ENCODE measurements at regions not wholly inside any gene's neighbourhood (a gene's known extent, or its start where the extent isn't known, plus 50 kb on each side); places are given as distances from the start of the nearest gene placed in this dataset.

DNA sequence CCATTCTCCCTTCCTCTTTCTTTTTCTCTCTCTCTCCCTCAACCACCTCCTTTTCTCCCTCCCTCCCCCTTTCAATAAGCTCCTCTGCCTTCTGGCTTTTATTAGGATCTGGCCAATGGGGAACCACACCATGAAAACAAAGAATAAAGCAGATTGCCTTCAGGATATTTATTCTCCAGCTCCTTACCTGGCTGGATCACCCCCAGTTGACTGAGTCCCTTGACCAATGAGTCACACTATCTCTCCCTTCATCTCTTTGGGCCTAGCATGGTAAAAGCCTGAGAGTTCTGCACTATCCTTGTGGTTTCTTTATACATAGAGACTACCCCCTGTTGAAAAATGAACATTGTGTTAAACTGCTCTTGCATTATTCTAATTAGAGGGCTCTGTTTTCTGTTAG is 476.8 kb downstream of the EPHA7 start:
- no peak for DNase-seq

DNA sequence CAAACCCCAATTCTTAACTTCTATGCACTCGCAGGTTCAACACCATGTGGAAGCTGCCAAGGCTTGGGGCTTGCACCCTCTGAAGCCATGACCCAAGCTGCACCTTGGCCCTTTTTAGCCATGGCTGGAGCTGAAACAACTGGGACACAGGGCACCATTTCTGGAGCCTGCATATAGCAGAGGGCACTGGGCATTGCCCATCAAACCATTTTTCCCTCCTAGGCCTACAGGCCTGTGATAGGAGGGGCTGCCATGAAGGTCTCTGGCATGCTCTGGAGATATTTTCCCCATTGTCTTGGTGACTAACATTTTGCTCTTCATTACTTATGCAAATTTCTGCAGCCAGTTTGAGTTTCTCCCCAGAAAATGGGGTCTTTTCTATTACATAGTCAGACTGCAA is 484.7 kb downstream of the EPHA7 start:
- DNase-seq, result no peak

- DNase-seq, result no peak
Measured at GRCh38 chr6:92930171-92930570, 489.2 kb downstream of the EPHA7 start.

- no peak for DNase-seq
Measured at GRCh38 chr6:92922216-92922806, 497.0 kb downstream of the EPHA7 start.

DNA sequence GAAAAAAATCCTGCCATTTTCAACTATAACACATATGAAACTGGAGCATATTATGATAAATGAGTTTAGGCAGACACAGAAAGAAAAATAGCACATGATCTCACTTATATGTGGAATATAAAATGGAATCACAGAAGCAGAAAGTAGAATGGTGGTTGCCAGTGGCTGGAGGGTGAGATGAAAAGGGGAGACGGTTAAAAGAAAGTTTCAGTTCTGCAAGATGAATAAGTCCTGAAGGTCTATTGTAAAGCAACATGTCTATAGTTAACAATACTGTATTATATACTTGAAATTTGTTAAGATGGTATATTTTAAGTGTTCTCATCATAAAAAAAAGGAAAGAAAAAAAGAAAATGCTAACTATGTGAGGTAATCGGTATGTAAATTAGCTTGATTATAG is 503.9 kb downstream of the EPHA7 start:
- DNase-seq, result no peak

DNA sequence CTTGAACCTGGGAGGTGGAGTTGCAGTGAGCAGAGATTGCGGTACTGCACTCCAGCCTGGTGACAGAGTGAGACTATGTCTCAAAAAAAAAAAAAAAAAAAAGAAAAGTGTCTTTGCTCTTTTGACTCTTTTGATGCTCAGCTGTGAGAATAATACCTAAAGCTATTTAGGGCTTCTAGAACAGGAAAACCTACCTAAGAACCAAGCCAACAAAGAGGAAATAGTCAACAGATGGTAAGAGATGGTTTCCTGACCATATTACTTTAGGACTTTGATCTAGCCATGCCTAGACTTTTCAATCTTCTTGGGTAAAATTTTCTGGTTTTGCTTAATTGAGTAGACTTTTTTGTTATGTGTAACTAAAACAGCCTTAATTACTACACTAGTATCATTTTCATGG is 508.1 kb downstream of the EPHA7 start:
- DNase-seq, result no peak

GRCh38 chr6:92910646-92911045 is 508.7 kb downstream of the EPHA7 start:
- DNase-seq, result no peak

GRCh38 chr6:92906385-92906784 is 513.0 kb downstream of the EPHA7 start:
- DNase-seq, result no peak

DNA sequence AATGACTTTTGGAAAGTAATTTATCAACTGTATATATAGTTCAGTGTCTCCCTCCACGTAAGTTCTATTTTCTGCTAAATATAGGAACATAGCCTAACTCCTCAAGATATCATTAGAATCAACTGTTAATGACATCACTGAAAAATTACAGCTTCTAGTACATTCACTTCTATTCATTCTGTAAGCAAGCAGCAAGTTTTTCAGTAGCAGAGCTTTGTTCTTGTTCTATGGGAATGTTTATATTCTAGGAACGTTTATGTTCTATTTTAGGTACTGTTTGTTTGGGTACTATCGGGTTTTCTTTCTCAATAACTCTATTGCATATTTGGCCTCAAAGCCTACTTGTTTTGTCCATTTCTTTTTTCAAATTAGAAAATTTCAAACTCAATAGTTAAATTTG is 525.6 kb downstream of the EPHA7 start:
- no peak for DNase-seq

DNA sequence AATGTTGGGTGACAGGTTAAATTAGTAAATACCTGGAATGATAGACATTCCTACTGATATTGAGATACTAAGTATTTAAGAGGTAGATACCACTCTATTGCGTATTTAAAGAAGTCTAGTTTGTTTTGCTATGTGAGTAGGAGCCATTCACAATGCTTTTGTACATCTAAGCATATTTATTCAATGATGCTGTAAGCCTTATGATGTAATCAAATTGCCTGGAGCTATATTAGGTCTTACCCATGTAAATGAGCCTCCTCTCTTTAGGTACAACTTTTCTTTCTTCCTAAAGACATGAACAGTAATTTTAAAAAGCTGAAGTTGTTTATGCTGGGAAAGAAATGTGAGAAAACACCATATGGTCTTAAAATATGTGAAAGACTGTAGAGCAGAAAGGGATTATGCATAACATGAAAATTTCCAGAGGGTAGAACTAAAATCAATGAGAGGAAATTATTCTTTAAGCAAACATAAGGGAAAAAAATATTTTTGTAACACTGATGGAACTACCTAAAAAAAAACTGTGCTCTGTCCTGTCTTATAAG is 526.7 kb downstream of the EPHA7 start:
- DNase-seq, result no peak

DNA sequence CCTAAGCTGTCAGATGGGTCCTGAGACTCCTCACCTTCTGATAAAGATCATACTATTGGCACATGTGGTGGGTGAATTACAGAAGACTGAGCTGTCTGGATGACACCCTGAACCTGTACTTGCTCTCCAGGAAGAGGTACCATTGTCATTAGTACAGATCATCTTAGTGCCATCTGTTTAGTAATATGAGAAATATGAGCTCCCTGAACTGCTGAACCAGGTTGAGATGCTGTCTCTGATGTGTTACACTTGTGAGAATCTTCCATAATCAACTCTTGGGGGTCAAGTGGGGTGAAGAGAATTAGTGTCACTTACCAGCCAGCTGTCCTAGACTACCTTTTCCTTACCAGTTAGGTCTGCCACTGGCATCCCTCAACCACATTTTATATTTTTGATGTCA is 531.0 kb downstream of the EPHA7 start:
- DNase-seq, result no peak

GRCh38 chr6:92887871-92888270 is 531.5 kb downstream of the EPHA7 start:
- no peak for DNase-seq

DNA sequence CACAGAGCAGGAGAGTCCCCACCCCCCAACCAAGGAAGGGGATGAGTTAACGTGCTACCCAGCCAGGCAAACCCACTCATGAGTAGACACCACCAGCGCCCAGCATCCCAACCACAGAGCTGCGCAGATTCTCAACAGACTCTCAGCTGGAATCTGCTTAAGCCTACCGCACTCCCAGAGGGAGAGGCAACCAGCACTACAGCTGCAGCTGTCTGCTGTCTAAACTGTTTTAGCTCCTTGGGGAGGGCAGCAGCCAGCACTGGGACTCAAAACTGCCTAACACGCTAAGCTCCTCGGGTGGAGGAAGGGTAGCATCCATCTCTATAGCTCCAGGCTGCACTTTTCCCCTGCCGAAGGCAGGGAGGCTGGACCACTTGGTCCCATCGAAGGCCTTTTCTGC is 539.8 kb downstream of the EPHA7 start:
- no peak for DNase-seq

GRCh38 chr6:92864966-92865555 is 554.3 kb downstream of the EPHA7 start:
- DNase-seq, result no peak

GRCh38 chr6:92849636-92850035 is 569.7 kb downstream of the EPHA7 start:
- DNase-seq, result no peak

DNA sequence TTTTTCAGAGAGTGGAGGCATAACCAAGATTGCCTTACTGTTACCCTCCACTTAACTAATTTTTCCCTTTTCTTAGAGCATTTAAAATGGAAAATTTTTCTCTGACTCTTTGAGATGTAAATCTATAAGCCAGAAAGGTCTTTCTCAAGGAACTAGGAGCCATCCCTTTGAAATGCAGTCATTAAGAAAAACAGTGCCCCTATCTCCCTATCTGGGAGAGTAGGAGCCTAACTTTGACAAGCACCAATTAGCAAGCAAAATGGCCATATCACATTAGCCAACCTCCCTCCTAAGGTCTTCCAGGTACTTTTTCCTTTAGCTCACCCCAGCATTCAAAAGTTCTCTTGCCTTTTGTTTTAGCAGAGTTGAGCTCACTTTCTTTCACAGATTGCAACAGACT is 570.5 kb downstream of the EPHA7 start:
- no peak for DNase-seq

GRCh38 chr6:92848459-92848858 is 570.9 kb downstream of the EPHA7 start:
- DNase-seq, result no peak

DNA sequence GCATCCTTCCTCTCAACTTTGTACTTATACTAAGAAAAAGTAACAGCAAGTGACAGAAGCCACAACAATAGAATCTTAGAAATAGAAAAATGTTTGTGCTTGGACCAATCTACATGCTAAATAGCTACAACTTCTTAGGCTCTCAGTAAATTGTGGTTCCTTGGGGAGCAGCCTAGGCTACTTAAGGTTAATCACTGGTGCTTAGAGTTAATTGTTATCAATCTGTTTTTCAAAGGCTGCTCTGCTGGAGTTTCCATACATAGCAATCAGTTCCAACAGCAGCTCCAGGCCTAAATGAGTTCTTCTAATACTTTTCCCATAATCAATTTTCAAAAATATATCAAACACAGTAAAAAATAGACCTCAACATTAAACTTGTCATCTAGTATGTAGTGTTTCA is 571.4 kb downstream of the EPHA7 start:
- no peak for DNase-seq

- DNase-seq, result no peak
Measured at GRCh38 chr6:92840246-92840930, 579.0 kb downstream of the EPHA7 start.

DNA sequence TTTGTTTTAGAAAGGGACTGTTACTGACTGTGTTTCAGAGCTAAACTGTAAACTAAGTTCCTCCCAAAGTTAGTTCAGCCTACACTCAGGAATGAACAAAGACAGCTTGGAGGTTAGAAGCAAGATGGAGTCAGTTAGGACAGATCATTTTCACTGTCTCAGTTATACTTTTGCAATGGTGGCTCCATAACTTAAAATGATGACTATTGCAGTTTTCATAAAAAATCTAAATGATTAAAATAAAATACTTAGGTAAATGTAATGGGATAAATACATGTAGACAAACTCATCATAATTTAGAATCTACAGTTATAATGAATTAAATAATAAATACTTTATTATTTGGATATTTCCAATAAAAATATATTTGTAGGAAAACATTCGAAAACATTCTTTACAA is 590.6 kb downstream of the EPHA7 start:
- DNase-seq, result no peak

DNA sequence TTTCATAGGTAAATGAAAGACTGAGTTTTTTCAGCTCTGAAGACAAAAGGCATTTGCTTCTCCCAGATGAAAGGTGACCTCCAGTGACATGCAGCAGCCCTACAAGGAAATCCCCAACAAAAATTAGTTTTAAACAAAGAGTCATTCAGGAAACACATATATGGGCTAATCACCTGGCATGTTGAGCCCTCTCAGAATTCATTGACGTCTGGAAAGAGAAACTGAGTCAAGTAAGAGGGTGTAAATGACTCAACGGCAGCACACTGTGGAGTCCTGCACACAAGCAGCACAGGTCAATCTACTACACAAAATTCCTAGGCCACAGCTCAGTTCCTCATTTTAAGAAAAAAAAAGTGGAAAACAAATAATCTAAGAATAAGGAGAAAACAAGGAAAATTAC is 592.3 kb downstream of the EPHA7 start:
- DNase-seq, result no peak

- no peak for DNase-seq
Measured at GRCh38 chr6:92826633-92827032, 592.7 kb downstream of the EPHA7 start.

DNA sequence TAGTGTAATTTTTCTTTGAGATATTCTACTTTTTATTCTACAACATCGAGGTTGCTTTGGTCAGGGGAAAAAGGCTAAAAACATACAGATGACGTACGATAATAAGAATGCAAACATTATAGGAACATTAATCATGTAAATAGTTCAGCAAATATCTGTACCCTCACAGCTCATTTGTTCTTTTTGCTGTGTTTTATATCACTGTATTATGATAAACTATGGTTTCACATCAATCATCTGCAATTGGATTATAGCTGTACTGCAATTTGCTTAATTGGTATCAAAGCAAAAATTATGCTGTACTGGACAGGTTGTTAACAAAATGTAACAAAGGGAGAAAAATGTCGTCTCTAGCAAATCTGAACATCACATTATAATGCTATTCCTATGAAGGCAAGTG is 597.1 kb downstream of the EPHA7 start:
- no peak for DNase-seq

GRCh38 chr6:92820601-92821000 is 598.8 kb downstream of the EPHA7 start:
- DNase-seq, result no peak
